Aorta (tissue), 5 donors: ENCODE measurements at regions not wholly inside any gene's neighbourhood (a gene's known extent, or its start where the extent isn't known, plus 50 kb on each side); places are given as distances from the start of the nearest gene placed in this dataset.

Source experiments
- ATAC-seq: fragments of 200-7000 bp; cut with Tn5 transposase; one replicate; pipeline ENCODE4 v1.9.1; 2022; ENCODE audit warnings: moderate library complexity; ENCODE audit not compliant: low FRiP score
- DNase-seq, 2 donors: peaks; one replicate each; pipeline ENCODE4 v3.0.0-alpha.2; 2020
- H3K27ac ChIP-seq, 2 donors: one replicate each; pipeline ENCODE4 v1.5.1; 2013; ENCODE audit warnings: low read length in 2 of 2, mild to moderate bottlenecking in 2 of 2, moderate library complexity in 2 of 2, control low read depth in 1 of 2, inconsistent platforms in 1 of 2, low read depth in 1 of 2
- H3K27me3 ChIP-seq, 2 donors: one replicate each; pipeline ENCODE4 v1.6.1; 2013; ENCODE audit warnings: control low read depth in 1 of 2, low read length in 1 of 2, mild to moderate bottlenecking in 1 of 2, moderate library complexity in 1 of 2; ENCODE audit not compliant: insufficient read depth in 2 of 2, control insufficient read depth in 1 of 2
- H3K36me3 ChIP-seq, 2 donors: one replicate each; pipeline ENCODE4 v1.6.1; 2013; ENCODE audit warnings: control low read depth in 1 of 2, low read length in 1 of 2, mild to moderate bottlenecking in 1 of 2; ENCODE audit not compliant: insufficient read depth in 2 of 2, control insufficient read depth in 1 of 2
- H3K4me1 ChIP-seq, 2 donors: one replicate each; pipeline ENCODE4 v1.6.1; 2013; ENCODE audit warnings: low read length in 2 of 2, control low read depth in 1 of 2, mild to moderate bottlenecking in 1 of 2, moderate library complexity in 1 of 2; ENCODE audit not compliant: insufficient read depth in 2 of 2, control insufficient read depth in 1 of 2
- H3K4me3 ChIP-seq, 2 donors: one replicate each; pipeline ENCODE4 v1.5.1; 2013; ENCODE audit warnings: low read length in 2 of 2, control low read depth in 1 of 2, mild to moderate bottlenecking in 1 of 2
- H3K9me3 ChIP-seq: one replicate; pipeline ENCODE4 v1.6.1; 2013; ENCODE audit warnings: mild to moderate bottlenecking, low read length; ENCODE audit not compliant: control insufficient read depth
- WGBS, 2 donors: extraction: QIAGEN DNeasy Blood & Tissue Kit; methylation state at CpG; one replicate each; pipeline ENCODE4 v1.1.7; 2013; 5-methylcytosine and 5-hydroxymethylcytosine counted together
- intact Hi-C, 2 donors: fragments of 100-400 bp; cut with DNase I; formaldehyde crosslinking; loops; one replicate each; pipeline versions ENCODE4 v1.14.2 to v1.15.0; 2022
- donor health status: healthy with polysubstance abuse.
- donor health status: Bipolar disorder and iron deficiency.
- donor health status: DM: no; HTN: no; CAD: no.
- donor health status: DM: no; HTN: no; CAD: no.
- donor health status: DM: yes; HTN: yes; CAD: no.

- H3K27ac ChIP-seq = no peak overlapping the region
- no peaks in the 10 kb centered on the region for H3K9me3 ChIP-seq
- intact Hi-C loops = no loop called here
- DNase-seq (no peak), ATAC-seq (no peak)
- no peaks in the 10 kb centered on the region for H3K27me3 ChIP-seq
- 93 to 98% methylated on average over 6 of the region's 6 CpGs for WGBS, 2 donors
- no peak overlapping the region for H3K4me3 ChIP-seq
- H3K36me3 ChIP-seq = no peaks in the 10 kb centered on the region
- H3K4me1 ChIP-seq = no peaks in the 10 kb centered on the region
Measured at GRCh38 chr21:35363458-35363857, 314.4 kb upstream of the RUNX1 start.

DNA sequence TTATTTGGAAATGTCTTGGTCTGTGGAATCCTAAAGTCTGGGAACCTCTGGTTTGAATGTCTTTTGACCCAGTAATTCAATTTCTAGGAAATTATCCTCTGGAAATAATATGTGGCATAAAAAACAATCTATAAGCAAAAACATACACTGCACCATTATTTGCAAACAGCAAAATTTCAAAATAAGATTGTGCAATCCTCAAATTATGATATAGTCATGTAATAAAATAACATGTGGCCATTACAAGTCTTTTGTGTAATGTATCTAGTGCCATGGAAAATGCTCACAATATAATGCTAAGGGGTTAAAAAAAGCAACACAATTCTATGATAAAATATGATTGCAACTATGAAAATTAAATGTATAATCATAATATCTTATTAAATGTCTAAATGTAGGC is 312.9 kb upstream of the RUNX1 start:
- H3K4me3 ChIP-seq = no peak overlapping the region
- H3K36me3 ChIP-seq = no peaks in the 10 kb centered on the region
- ATAC-seq (no peak), DNase-seq (no peak)
- H3K4me1 ChIP-seq = no peaks in the 10 kb centered on the region
- H3K9me3 ChIP-seq = no peaks in the 10 kb centered on the region
- intact Hi-C loops = no loop called here
- no peak overlapping the region for H3K27ac ChIP-seq
- no peaks in the 10 kb centered on the region for H3K27me3 ChIP-seq

DNA sequence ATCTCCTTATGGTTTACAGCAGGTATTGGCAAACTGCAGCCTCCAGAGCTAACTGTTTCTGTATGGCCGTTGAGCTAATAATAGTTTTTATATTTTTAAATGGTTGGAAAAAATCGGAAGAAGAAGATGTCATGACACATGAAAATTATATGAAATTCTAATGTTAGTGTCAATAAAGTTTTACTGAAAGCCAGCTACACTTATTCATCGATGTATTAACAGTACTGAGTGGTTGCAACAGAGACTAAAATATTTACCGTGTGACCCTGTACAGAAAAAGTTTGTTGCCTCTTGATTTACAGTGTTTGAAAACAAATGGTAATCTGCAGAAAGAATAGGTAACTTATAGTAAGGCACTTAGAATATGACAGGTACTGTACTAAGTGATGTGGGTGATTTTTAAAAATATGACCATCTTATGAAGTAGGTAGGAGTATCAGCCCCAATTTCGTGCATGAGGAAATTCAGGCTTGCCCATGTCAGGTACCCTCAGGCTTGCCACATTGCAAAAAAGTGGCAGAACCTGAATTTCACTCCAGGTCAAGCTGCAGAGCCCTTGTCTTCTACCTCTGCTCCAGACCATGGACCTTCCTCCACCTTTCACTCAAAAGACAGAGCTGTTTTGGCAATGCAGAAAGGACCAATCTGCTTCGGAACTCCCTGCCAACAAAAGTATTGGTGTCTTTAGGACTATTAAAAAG is 311.9 kb upstream of the RUNX1 start:
- Histone ChIP-seq H3K27me3 (no peaks in the 10 kb centered on the region), H3K9me3 (no peaks in the 10 kb centered on the region), H3K27ac (no peak overlapping the region), H3K36me3 (no peaks in the 10 kb centered on the region), H3K4me1 (no peaks in the 10 kb centered on the region), H3K4me3 (no peak overlapping the region)
- intact Hi-C loops = no loop called here
- DNase-seq (no peak), ATAC-seq (no peak)
- 80 to 81% methylated on average over 6 of the region's 6 CpGs for WGBS, 2 donors

DNA sequence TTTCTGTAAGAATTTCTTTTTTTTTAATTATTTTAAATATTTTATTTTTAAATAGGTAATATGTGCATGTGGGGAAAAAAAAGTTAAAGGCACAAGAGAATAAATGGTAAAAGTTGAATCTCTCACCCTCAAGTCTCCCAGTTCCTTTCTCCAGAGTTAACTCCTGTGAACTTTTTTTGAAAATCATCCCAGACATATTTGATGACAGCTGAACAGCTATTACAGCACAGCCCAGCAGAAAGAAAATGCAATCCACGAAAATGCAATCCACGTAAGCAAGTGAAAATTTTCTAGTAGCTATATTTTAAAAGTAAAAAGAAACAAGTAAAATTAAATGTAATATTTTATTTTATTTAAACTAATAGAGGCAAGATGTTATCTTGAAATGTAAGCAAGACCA is 310.0 kb upstream of the RUNX1 start:
- intact Hi-C loops = no loop called here
- H3K27ac ChIP-seq = no peak overlapping the region
- WGBS, 2 donors = 72 to 77% methylated on average over 2 of the region's 2 CpGs
- no peak for ATAC-seq
- no peak overlapping the region for H3K4me3 ChIP-seq
- no peaks in the 10 kb centered on the region for H3K36me3 ChIP-seq
- no peaks in the 10 kb centered on the region for H3K27me3 ChIP-seq
- no peak for DNase-seq
- H3K9me3 ChIP-seq = peaks cover 1% of the 10 kb centered on the region
- no peaks in the 10 kb centered on the region for H3K4me1 ChIP-seq

DNA sequence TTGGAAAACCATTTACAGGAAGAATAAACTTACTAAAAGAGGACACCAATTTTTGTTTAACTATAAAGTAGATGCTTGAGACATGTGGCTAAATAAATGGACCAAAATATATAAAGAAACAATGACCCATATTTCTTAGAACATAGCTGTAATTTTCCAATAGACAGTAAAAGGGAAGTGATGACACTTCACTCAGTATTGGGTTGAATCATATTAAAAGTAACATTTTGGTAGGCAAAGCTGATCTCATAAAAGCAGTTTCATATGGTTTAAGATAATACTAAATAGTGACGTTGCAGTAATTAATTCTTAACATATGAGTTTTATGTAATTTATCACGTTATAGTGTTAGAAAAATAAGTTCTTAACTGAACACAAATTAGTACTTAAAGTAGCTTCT is 308.9 kb upstream of the RUNX1 start:
- Histone ChIP-seq H3K27ac (no peak overlapping the region), H3K27me3 (no peaks in the 10 kb centered on the region), H3K4me3 (no peak overlapping the region), H3K4me1 (no peaks in the 10 kb centered on the region), H3K36me3 (no peaks in the 10 kb centered on the region), H3K9me3 (peaks cover 2% of the 10 kb centered on the region)
- DNase-seq = no peak
- WGBS, 2 donors = 91 to 92% methylated on average over 2 of the region's 2 CpGs
- intact Hi-C loops = no loop called here
- no peak for ATAC-seq

GRCh38 chr21:35357041-35357780 is 308.1 kb upstream of the RUNX1 start:
- intact Hi-C loops = no loop called here
- Histone ChIP-seq H3K4me3 (no peak overlapping the region), H3K27ac (no peak overlapping the region), H3K9me3 (peaks cover 2% of the 10 kb centered on the region), H3K27me3 (no peaks in the 10 kb centered on the region), H3K36me3 (no peaks in the 10 kb centered on the region), H3K4me1 (no peaks in the 10 kb centered on the region)
- DNase-seq (no peak), ATAC-seq (no peak)
- WGBS, 2 donors = 88 to 92% methylated on average over 3 of the region's 3 CpGs

DNA sequence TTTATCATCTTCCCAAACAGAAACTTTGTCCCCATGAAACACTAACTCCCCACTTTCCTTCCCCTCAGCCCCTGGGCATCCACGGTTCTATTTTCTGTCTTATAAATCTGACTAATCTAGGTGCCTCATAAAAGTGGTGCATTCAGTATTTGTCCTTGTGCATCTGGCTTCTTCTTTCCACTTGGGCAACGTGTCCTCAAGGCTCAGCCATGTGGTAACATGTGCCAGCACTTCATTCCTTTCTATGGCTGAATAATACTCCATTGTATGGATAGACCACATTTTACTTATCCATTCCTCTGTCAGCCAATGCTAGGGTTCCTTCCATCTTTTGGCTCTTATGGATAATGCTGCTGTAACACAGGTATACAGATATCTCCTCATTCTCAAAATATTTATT is 305.0 kb upstream of the RUNX1 start:
- H3K27me3 ChIP-seq = no peaks in the 10 kb centered on the region
- WGBS, 2 donors = 87 to 92% methylated on average over 2 of the region's 2 CpGs
- H3K36me3 ChIP-seq = no peaks in the 10 kb centered on the region
- H3K27ac ChIP-seq = no peak overlapping the region
- H3K9me3 ChIP-seq = peaks cover 2% of the 10 kb centered on the region
- DNase-seq = no peak
- ATAC-seq = no peak
- intact Hi-C loops = no loop called here
- no peak overlapping the region for H3K4me3 ChIP-seq
- H3K4me1 ChIP-seq = no peaks in the 10 kb centered on the region

- 71 to 76% methylated on average over 7 of the region's 7 CpGs for WGBS, 2 donors
- Histone ChIP-seq H3K4me1 (no peaks in the 10 kb centered on the region), H3K27ac (no peak overlapping the region), H3K27me3 (no peaks in the 10 kb centered on the region), H3K4me3 (no peak overlapping the region), H3K36me3 (no peaks in the 10 kb centered on the region), H3K9me3 (peaks cover 2% of the 10 kb centered on the region)
- intact Hi-C loops = no loop called here
- no peak for ATAC-seq
- no peak for DNase-seq
Measured at GRCh38 chr21:35352793-35353192, 303.7 kb upstream of the RUNX1 start.

DNA sequence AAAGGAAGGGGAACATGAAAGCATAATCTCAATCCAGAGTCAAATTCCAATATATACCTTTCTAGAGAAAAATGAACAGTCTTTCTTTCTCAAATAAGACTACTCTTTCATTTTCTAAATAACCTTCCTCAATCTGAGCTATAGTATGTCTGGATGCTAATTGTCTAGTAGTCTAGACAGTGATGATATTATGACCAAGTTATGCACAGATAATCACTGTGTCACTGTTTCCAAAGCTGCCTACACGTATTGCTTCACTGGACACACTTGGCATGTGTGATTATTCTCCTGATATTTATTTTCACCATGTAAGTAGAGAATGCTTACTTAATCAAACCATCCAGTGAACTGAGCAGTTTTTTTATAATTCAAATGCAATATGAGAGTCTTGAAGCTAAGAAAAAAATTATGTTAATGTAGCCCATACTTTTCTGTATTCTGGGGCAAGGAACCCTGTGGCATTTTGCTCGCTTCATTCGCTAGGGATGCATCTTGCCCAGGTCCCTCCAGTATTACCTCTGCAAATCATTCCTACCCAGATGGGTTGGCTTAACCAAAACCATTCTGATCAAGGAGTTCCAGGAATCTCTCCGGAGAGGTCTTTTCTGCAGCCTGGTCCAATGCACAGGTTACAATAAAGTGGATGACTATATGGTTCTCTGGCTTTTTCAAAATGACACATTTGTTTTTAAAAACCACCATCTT is 303.1 kb upstream of the RUNX1 start:
- Histone ChIP-seq H3K9me3 (peaks cover 2% of the 10 kb centered on the region), H3K4me1 (no peaks in the 10 kb centered on the region), H3K4me3 (no peak overlapping the region), H3K27ac (no peak overlapping the region), H3K36me3 (no peaks in the 10 kb centered on the region), H3K27me3 (no peaks in the 10 kb centered on the region)
- ATAC-seq = no peak
- DNase-seq = no peak
- WGBS, 2 donors = 67 to 77% methylated on average over 4 of the region's 4 CpGs
- intact Hi-C loops = no loop called here
